HepG2 (cell line): ENCODE measurements at regions not wholly inside any gene's neighbourhood (a gene's known extent, or its start where the extent isn't known, plus 50 kb on each side); places are given as distances from the start of the nearest gene placed in this dataset.

Source experiments
- ATAC-seq: fragments of 200-7000 bp; cut with Tn5 transposase; 3 replicates; pipeline ENCODE4 v1.9.1; 2020; ENCODE audit warnings: mild to moderate bottlenecking, moderate library complexity
- BruUV-seq: library from RNA; stranded (reverse); fragments of 400-500 nt; replicated peaks from 2 replicates; lab custom pipeline; 2021; lab: Mats Ljungman, UMichigan
- CTCF ChIA-PET: fragments of 300-600 bp; formaldehyde crosslinking; extraction: SDS; loops from one replicate; lab custom pipeline; 2021; ENCODE audit warnings: low total read pairs, inconsistent platforms, low intra/inter-chr PET ratio; lab: Yijun Ruan, JAX
- POLR2A ChIA-PET: fragments of 350-600 bp; sonication (Branson Sonifier 250); formaldehyde crosslinking; loops from one replicate; lab custom pipeline; 2020; ENCODE audit warnings: antibody characterized with exemption, inconsistent platforms; lab: Yijun Ruan, JAX
- DNase-seq: peaks from one replicate; pipeline ENCODE4 v3.0.0-alpha.2; 2015; ENCODE audit warnings: low spot score
- FAIRE-seq: peaks from 3 replicates; lab custom pipeline; 2011; peaks lifted over from hg19 to GRCh38; lab: Jason Lieb, UNC
- H2AFZ ChIP-seq: one replicate; pipeline ENCODE4 v1.6.1; 2011; ENCODE audit warnings: low read length, inconsistent platforms
- H3K27ac ChIP-seq: fragments of 300-600 bp; 3 replicates; pipeline ENCODE4 v1.8.0; 2011; ENCODE audit warnings: mixed run types, mild to moderate bottlenecking, mixed read lengths, low read length, inconsistent platforms; ENCODE audit not compliant: insufficient read depth; ENCODE audit errors: extremely low read length
- H3K27me3 ChIP-seq, 2 experiments: fragments of 200-600 bp in 1 of 2; 2 replicates in 1 of 2; 3 replicates in 1 of 2; pipeline versions ENCODE4 v1.6.0 to v1.8.0; 2011; ENCODE audit warnings: low read length in 2 of 2, mild to moderate bottlenecking in 2 of 2, moderate library complexity in 2 of 2, inconsistent platforms in 1 of 2; ENCODE audit not compliant: insufficient read depth in 2 of 2, control insufficient read depth in 1 of 2
- H3K36me3 ChIP-seq, 2 experiments: fragments of 200-600 bp in 1 of 2; replicated peaks in 1 of 2; 2 replicates in 1 of 2; 3 replicates in 1 of 2; pipeline versions ENCODE4 v1.5.1 to v1.8.0; 2011; ENCODE audit warnings: low read length in 2 of 2, inconsistent platforms in 1 of 2; ENCODE audit not compliant: insufficient read depth in 2 of 2, control insufficient read depth in 1 of 2
- H3K4me1 ChIP-seq: 2 replicates; pipeline ENCODE4 v1.5.1; 2012; ENCODE audit warnings: low read length, inconsistent platforms; ENCODE audit not compliant: insufficient read depth
- H3K4me2 ChIP-seq: 2 replicates; pipeline ENCODE4 v1.6.0; 2011; ENCODE audit warnings: low read depth, low read length, inconsistent platforms
- H3K4me3 ChIP-seq, 3 experiments: fragments of 200-600 bp in 1 of 3; sonication (generic), shearing (Covaris generic) in 1 of 3; replicated peaks in 1 of 3; 2 replicates each; pipeline ENCODE4 v1.5.1; 2011 to 2016; ENCODE audit warnings: low read length in 3 of 3, inconsistent platforms in 2 of 3, low read depth in 2 of 3, mild to moderate bottlenecking in 2 of 3, control low read depth in 1 of 3, mixed read lengths in 1 of 3; ENCODE audit not compliant: insufficient read depth in 1 of 3
- H3K79me2 ChIP-seq: one replicate; pipeline ENCODE4 v1.6.1; 2011; ENCODE audit warnings: low read length, inconsistent platforms; ENCODE audit not compliant: insufficient read depth
- H3K9ac ChIP-seq: 2 replicates; pipeline ENCODE4 v1.6.0; 2011; ENCODE audit warnings: mild to moderate bottlenecking, low read depth, low read length, inconsistent platforms; ENCODE audit not compliant: insufficient read depth
- H3K9me3 ChIP-seq: 2 replicates; pipeline ENCODE4 v1.5.1; 2012; ENCODE audit warnings: mild to moderate bottlenecking, low read length
- H4K20me1 ChIP-seq: 2 replicates; pipeline ENCODE4 v1.6.0; 2011; ENCODE audit warnings: inconsistent platforms, mild to moderate bottlenecking, low read length, moderate library complexity; ENCODE audit not compliant: insufficient read depth
- FLYWCH1 ChIP-seq: sonication (generic); formaldehyde crosslinking; IDR thresholded peaks from 2 replicates; pipeline ENCODE4 v1.8.1; 2023; ENCODE audit warnings: mild to moderate bottlenecking, missing genetic modification reagents
- MIXL1 ChIP-seq: IDR thresholded peaks from 2 replicates; pipeline ENCODE4 v1.6.1; 2016
- YEATS4 ChIP-seq: sonication (generic); formaldehyde crosslinking; IDR thresholded peaks from 2 replicates; pipeline ENCODE4 v1.4.0; 2020; ENCODE audit warnings: missing genetic modification reagents, borderline replicate concordance
- ZNF274 ChIP-seq: sonication (generic); formaldehyde crosslinking; IDR thresholded peaks from 2 replicates; pipeline ENCODE4 v1.5.1; 2020; ENCODE audit warnings: mild to moderate bottlenecking, missing genetic modification reagents
- ZNF530 ChIP-seq: sonication (generic); formaldehyde crosslinking; IDR thresholded peaks from 2 replicates; pipeline ENCODE4 v1.5.0; 2020; ENCODE audit warnings: low read depth, mild to moderate bottlenecking, missing genetic modification reagents
- ZNF747 ChIP-seq: sonication (generic); formaldehyde crosslinking; IDR thresholded peaks from 2 replicates; pipeline ENCODE4 v1.8.1; 2023; ENCODE audit warnings: missing genetic modification reagents, mild to moderate bottlenecking, borderline replicate concordance
- WGBS: methylation state at CpG from one replicate; pipeline ENCODE4 v1.1.6; 2017; ENCODE audit warnings: low lambda C conversion rate; 5-methylcytosine and 5-hydroxymethylcytosine counted together
- in situ Hi-C: cut with HindIII; loops from 2 replicates; pipeline ENCODE4 v1.10.0; 2017; ENCODE audit warnings: low pct_unique_long_range_greater_than_20kb; ENCODE audit not compliant: extremely low pct_ligation_motif_present
- intact Hi-C: fragments of 100-400 bp; cut with micrococcal nuclease; formaldehyde crosslinking; loops from one replicate; pipeline ENCODE4 v1.10.0; 2022; ENCODE audit not compliant: unreplicated experiment
- TF ChIP-seq, protein P1 (sequence below): IDR thresholded peaks from 2 replicates; pipeline ENCODE4 v1.6.1; 2016; ENCODE audit warnings: control low read depth

DNA sequence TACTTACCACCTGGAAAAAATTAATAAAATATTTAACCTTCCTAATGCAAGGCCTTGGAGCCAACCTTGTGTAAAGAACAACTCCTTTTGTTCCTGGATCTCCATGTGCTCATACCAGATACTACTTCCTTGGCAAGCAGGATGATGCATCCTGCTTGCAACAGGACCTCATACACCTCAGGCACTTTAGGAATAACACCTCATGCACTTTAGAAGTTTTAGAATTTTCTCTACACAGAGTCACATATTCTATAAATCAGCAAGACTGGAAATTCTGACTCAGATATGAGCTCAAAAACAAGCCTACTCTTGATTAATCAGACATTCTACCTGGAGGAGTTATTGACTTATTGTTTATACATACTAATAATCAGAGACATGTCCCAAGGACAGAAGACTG, 209.6 kb upstream of the CDH10 start:
- BruUV-seq = no TSS peak
- Histone ChIP-seq H3K27ac (no peak overlapping the region), H3K4me1 (no peaks in the 10 kb centered on the region), H4K20me1 (no peaks in the 10 kb centered on the region), H3K4me3 (no peak overlapping the region), H3K9me3 (peaks cover 62% of the 10 kb centered on the region), H2AFZ (no peak overlapping the region), H3K9ac (no peak overlapping the region), H3K4me2 (no peak overlapping the region), H3K36me3 (no peaks in the 10 kb centered on the region), H3K27me3 (no peaks in the 10 kb centered on the region), H3K79me2 (no peaks in the 10 kb centered on the region)
- ChIA-PET CTCF (no interaction called here), POLR2A (no interaction called here)
- in situ Hi-C loops (no loop called here), intact Hi-C loops (no loop called here)
- no peak for ATAC-seq
- no peak for DNase-seq
- FAIRE-seq = no peak
- TF ChIP-seq FLYWCH1 (CRISPR knock-in tag) (no peak), MIXL1 (no peak)

DNA sequence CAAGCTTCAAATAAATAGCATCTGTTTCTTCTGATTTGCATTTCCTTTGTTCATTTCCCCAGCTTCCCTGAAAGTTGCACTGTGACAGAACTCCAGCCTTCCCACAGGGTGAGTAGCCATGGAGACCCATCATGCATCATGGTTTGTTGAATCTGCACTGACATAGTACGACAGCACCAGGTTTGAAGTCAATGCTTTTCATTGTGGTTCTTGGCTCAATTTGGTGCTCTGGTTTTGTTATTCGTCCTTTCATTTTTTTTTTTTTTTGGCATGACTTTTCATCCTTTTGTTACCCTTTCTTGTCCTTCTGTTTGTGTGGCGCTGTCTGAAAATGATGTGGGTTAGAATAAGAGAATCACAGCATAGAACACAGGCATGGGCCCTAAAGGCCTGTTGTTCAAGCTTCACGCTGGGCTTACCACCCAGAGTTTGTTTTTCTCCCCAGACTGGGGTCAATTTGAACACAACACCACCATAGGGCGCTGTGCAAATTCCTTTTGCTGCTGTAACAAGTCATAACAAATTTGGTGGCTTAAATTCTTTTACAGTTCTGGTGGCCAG, 206.2 kb upstream of the CDH10 start:
- Histone ChIP-seq H3K9me3 (peaks cover 87% of the 10 kb centered on the region), H4K20me1 (no peaks in the 10 kb centered on the region), H2AFZ (no peak overlapping the region), H3K27me3 (no peaks in the 10 kb centered on the region), H3K4me1 (no peaks in the 10 kb centered on the region), H3K9ac (no peak overlapping the region), H3K27ac (no peak overlapping the region), H3K36me3 (no peaks in the 10 kb centered on the region), H3K4me2 (no peak overlapping the region), H3K4me3 (no peak overlapping the region), H3K79me2 (no peaks in the 10 kb centered on the region)
- WGBS = 2% methylated on average over 5 of the region's 5 CpGs
- BruUV-seq = no TSS peak
- DNase-seq = no peak
- ChIA-PET CTCF (no interaction called here), POLR2A (no interaction called here)
- FAIRE-seq = no peak
- intact Hi-C loops (no loop called here), in situ Hi-C loops (no loop called here)
- TF ChIP-seq ZNF530 (no peak), ZNF274 (CRISPR knock-in tag) (no peak), FLYWCH1 (CRISPR knock-in tag) (no peak), ZNF747 (CRISPR knock-in tag) (no peak), YEATS4 (CRISPR knock-in tag) (no peak)
- TF ChIP-seq, protein P1, sequence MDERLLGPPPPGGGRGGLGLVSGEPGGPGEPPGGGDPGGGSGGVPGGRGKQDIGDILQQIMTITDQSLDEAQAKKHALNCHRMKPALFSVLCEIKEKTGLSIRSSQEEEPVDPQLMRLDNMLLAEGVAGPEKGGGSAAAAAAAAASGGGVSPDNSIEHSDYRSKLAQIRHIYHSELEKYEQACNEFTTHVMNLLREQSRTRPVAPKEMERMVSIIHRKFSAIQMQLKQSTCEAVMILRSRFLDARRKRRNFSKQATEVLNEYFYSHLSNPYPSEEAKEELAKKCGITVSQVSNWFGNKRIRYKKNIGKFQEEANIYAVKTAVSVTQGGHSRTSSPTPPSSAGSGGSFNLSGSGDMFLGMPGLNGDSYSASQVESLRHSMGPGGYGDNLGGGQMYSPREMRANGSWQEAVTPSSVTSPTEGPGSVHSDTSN (CRISPR knock-in tag) = no peak
- no peak for ATAC-seq
